GM06990 (cell line): ENCODE measurements at regions not wholly inside any gene's neighbourhood (a gene's known extent, or its start where the extent isn't known, plus 50 kb on each side); places are given as distances from the start of the nearest gene placed in this dataset.

ENCODE experiments used
- DNase-seq: peaks from one replicate; pipeline ENCODE4 v3.0.0-alpha.2; 2011; ENCODE audit not compliant: insufficient read length; ENCODE audit errors: extremely low read depth
- H3K27me3 ChIP-seq: replicated peaks from 2 replicates; pipeline ENCODE4 v1.6.0; 2011; ENCODE audit warnings: low read length; ENCODE audit not compliant: control insufficient read depth, insufficient read depth
- H3K36me3 ChIP-seq: 2 replicates; pipeline ENCODE4 v1.5.1; 2011; ENCODE audit warnings: low read length; ENCODE audit not compliant: control insufficient read depth, insufficient read depth
- H3K4me3 ChIP-seq: replicated peaks from 2 replicates; pipeline ENCODE4 v1.5.1; 2011; ENCODE audit warnings: low read depth, mild to moderate bottlenecking, control low read depth, low read length
- TF ChIP-seq, protein P1 (sequence below): IDR thresholded peaks from 2 replicates; pipeline ENCODE4 v1.5.1; 2011; ENCODE audit warnings: low read length, control low read depth, mild to moderate bottlenecking, inconsistent platforms; ENCODE audit not compliant: insufficient read depth, poor library complexity, severe bottlenecking

DNA sequence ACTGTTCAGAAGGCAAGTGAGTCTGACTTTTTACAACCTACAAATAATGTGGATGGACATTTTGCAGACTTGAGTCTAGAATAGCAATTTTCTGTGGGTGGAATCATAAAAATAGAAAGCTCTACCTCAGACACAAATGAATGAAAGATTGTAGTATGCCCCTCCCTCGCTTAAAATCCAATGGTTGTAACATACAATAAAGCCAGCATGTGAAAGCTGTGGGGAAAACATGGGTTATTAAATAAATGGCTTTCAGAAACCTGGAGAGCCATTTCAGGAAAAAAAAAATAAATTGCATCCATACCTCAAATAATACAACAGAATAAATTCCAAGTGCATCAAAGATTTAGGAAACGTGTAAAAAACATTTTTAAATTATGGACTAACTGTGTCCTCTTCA is 123.1 kb upstream of the MON1B start:
- Histone ChIP-seq H3K36me3 (no peaks in the 10 kb centered on the region), H3K27me3 (no peaks in the 10 kb centered on the region; the same call in 1 of the 2 replicates), H3K4me3 (no peak overlapping the region)
- TF ChIP-seq, protein P1, sequence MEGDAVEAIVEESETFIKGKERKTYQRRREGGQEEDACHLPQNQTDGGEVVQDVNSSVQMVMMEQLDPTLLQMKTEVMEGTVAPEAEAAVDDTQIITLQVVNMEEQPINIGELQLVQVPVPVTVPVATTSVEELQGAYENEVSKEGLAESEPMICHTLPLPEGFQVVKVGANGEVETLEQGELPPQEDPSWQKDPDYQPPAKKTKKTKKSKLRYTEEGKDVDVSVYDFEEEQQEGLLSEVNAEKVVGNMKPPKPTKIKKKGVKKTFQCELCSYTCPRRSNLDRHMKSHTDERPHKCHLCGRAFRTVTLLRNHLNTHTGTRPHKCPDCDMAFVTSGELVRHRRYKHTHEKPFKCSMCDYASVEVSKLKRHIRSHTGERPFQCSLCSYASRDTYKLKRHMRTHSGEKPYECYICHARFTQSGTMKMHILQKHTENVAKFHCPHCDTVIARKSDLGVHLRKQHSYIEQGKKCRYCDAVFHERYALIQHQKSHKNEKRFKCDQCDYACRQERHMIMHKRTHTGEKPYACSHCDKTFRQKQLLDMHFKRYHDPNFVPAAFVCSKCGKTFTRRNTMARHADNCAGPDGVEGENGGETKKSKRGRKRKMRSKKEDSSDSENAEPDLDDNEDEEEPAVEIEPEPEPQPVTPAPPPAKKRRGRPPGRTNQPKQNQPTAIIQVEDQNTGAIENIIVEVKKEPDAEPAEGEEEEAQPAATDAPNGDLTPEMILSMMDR, result no peak
- DNase-seq, result no peak

DNA sequence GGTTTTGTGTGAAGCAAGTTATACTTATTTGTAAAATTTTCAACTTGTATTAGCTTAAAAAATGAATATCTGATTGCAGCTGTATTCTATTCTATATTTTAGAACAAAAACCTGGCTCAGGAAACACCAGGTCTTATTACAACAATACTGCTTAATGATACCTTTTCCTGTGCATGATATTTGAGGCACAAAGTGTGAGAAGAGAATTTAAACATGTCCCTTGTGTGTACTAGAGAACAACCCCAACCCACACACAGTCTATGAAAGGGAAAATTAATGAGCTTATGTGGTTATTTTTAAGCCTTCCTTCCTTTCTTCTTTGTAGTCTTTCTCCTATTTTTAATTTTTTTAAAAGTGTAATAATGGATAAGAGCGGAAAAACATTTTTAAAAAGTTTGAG is 122.6 kb upstream of the MON1B start:
- Histone ChIP-seq H3K36me3 (no peaks in the 10 kb centered on the region), H3K27me3 (no peaks in the 10 kb centered on the region; the same call in 1 of the 2 replicates), H3K4me3 (no peak overlapping the region)
- TF ChIP-seq, protein P1, result no peak
- no peak for DNase-seq

GRCh38 chr16:77069929-77070328 is 121.1 kb upstream of the MON1B start:
- TF ChIP-seq, protein P1, result no peak
- DNase-seq, result no peak
- Histone ChIP-seq H3K27me3 (no peaks in the 10 kb centered on the region; the same call in 1 of the 2 replicates), H3K36me3 (no peaks in the 10 kb centered on the region), H3K4me3 (no peak overlapping the region)

DNA sequence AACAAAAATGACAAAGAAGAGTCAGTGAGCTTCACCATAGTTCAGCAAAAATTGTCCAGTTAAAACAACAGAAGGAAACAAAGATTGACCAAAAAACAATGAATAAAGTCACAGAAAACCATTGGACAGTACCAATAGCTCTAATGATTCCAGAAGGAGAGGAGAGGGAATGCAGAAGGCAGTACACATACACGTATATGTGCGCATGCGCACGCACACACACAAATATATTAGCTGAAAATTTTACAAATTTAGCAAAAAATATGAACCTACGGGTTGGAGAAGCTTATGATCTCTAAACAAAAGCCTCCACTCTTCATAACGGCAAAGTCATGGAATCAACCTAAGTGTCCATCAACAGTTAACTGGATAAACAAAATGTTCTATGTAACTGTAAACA is 120.3 kb upstream of the MON1B start:
- no peaks in the 10 kb centered on the region for H3K36me3 ChIP-seq
- H3K4me3 ChIP-seq, result no peak overlapping the region
- TF ChIP-seq, protein P1, result no peak
- no peak for DNase-seq
- no peaks in the 10 kb centered on the region; the same call in 1 of the 2 replicates for H3K27me3 ChIP-seq

- Histone ChIP-seq H3K36me3 (no peaks in the 10 kb centered on the region), H3K27me3 (no peaks in the 10 kb centered on the region), H3K4me3 (no peak overlapping the region)
- TF ChIP-seq, protein P1, result no peak
- no peak for DNase-seq
These were observed 114.2 kb upstream of the MON1B start for GRCh38 chr16:77076839-77077238.
